ENCODE measurements at regions not wholly inside any gene's neighbourhood (a gene's known extent, or its start where the extent isn't known, plus 50 kb on each side); places are given as distances from the start of the nearest gene placed in this dataset.

GRCh38 chr13:33612641-33613638 is 205.0 kb upstream of the RFC3 start:
- Histone ChIP-seq H3K36me3 (no peaks in the 10 kb centered on the region), H3K27ac (peak overlapping the region in 6 of 10 donors; percentile 88 to 98 (median 90)), H3K4me3 (no peak overlapping the region), H3K9me3 (peaks cover 0 to 4% (median 0%) of the 10 kb centered on the region in 11 donors), H3K4me1 (peaks cover 0 to 55% (median 31%) of the 10 kb centered on the region in 9 donors), H3K27me3 (no peaks in the 10 kb centered on the region)
- ATAC-seq (no peak), DNase-seq (no peak)
- WGBS, 2 donors = 94% methylated on average over 4 of the region's 4 CpGs
- TF ChIP-seq CTCF (IDR thresholded peaks at IDR 0.05) = no peak
- intact Hi-C loops (cut with DNase I) = loop anchor here in 5 of 10 donors (5.0 to 10.0 kb wide), 5 partner anchors 58 to 112 kb away; no protein-coding TSS in a partner anchor

- TF ChIP-seq CTCF (IDR thresholded peaks at IDR 0.05) = no peak
- intact Hi-C loops (cut with DNase I) = loop anchor here in 2 of 10 donors (10.0 kb wide), 2 partner anchors 61 to 109 kb away; no protein-coding TSS in a partner anchor
- H3K36me3 ChIP-seq = no peaks in the 10 kb centered on the region
- no peak for DNase-seq
- no peak overlapping the region for H3K4me3 ChIP-seq
- peaks cover 0 to 42% (median 26%) of the 10 kb centered on the region in 9 donors for H3K4me1 ChIP-seq
- H3K27me3 ChIP-seq = no peaks in the 10 kb centered on the region
- WGBS, 2 donors = 58 to 78% methylated on average over 2 of the region's 2 CpGs
- peak overlapping the region in 4 of 10 donors; percentile 6 to 53 (median 28) for H3K27ac ChIP-seq
- peaks cover 0 to 4% (median 0%) of the 10 kb centered on the region in 11 donors for H3K9me3 ChIP-seq
- peak in 1 of 8 donors; percentile 7 for ATAC-seq
Observed at GRCh38 chr13:33615436-33615835, 202.5 kb upstream of the RFC3 start.

GRCh38 chr13:33616130-33616529 is 201.8 kb upstream of the RFC3 start:
- H3K4me1 ChIP-seq = peaks cover 0 to 35% (median 19%) of the 10 kb centered on the region in 9 donors
- intact Hi-C loops (cut with DNase I) = loop anchor here in 2 of 10 donors (10.0 kb wide), 2 partner anchors 61 to 109 kb away; no protein-coding TSS in a partner anchor
- ATAC-seq = no peak

More at GRCh38 chr13:33616130-33616529, 201.8 kb upstream of the RFC3 start:
- H3K36me3 ChIP-seq = no peaks in the 10 kb centered on the region
- H3K27me3 ChIP-seq = no peaks in the 10 kb centered on the region
- no peak for TF ChIP-seq CTCF (IDR thresholded peaks at IDR 0.05)
- WGBS, 2 donors = 91 to 95% methylated on average over 2 of the region's 2 CpGs
- no peak overlapping the region for H3K4me3 ChIP-seq
- H3K9me3 ChIP-seq = peaks cover 0 to 4% (median 0%) of the 10 kb centered on the region in 11 donors
- DNase-seq = no peak
- H3K27ac ChIP-seq = no peak overlapping the region
